Astrocyte (in vitro differentiated cells and primary cell): ENCODE measurements at regions not wholly inside any gene's neighbourhood (a gene's known extent, or its start where the extent isn't known, plus 50 kb on each side); places are given as distances from the start of the nearest gene placed in this dataset.

ENCODE experiments used
- DNase-seq: peaks from one replicate; pipeline ENCODE4 v3.0.0-alpha.2; 2010; ENCODE audit warnings: low read depth
- FAIRE-seq: peaks from 2 replicates; lab custom pipeline; 2011; peaks lifted over from hg19 to GRCh38; lab: Jason Lieb, UNC
- H2AFZ ChIP-seq: 2 replicates; pipeline ENCODE4 v1.6.0; 2012; ENCODE audit warnings: low read depth, low read length, inconsistent platforms
- H3K27ac ChIP-seq: 2 replicates; pipeline ENCODE4 v1.5.1; 2011; ENCODE audit warnings: low read depth, low read length, inconsistent platforms
- H3K27me3 ChIP-seq: 2 replicates; pipeline ENCODE4 v1.6.0; 2011; ENCODE audit warnings: low read length, inconsistent platforms; ENCODE audit not compliant: insufficient read depth
- H3K36me3 ChIP-seq: 2 replicates; pipeline ENCODE4 v1.5.1; 2011; ENCODE audit warnings: low read length, inconsistent platforms; ENCODE audit not compliant: insufficient read depth
- H3K4me1 ChIP-seq: 2 replicates; pipeline ENCODE4 v1.5.1; 2011; ENCODE audit warnings: low read length, inconsistent platforms; ENCODE audit not compliant: insufficient read depth
- H3K4me2 ChIP-seq: 2 replicates; pipeline ENCODE4 v1.6.0; 2012; ENCODE audit warnings: low read length, inconsistent platforms
- H3K4me3 ChIP-seq: 2 replicates; pipeline ENCODE4 v1.5.1; 2011; ENCODE audit warnings: low read depth, mild to moderate bottlenecking, low read length, inconsistent platforms; ENCODE audit not compliant: insufficient read depth
- H3K79me2 ChIP-seq: 2 replicates; pipeline ENCODE4 v1.6.0; 2012; ENCODE audit warnings: mild to moderate bottlenecking, low read length, inconsistent platforms; ENCODE audit not compliant: insufficient read depth
- H3K9ac ChIP-seq: 2 replicates; pipeline ENCODE4 v1.6.0; 2012; ENCODE audit warnings: mild to moderate bottlenecking, low read length, inconsistent platforms
- H3K9me3 ChIP-seq: 2 replicates; pipeline ENCODE4 v1.5.1; 2012; ENCODE audit warnings: low read depth, mild to moderate bottlenecking, low read length, inconsistent platforms; ENCODE audit not compliant: insufficient read depth
- H4K20me1 ChIP-seq: 2 replicates; pipeline ENCODE4 v1.6.0; 2012; ENCODE audit warnings: low read length, inconsistent platforms; ENCODE audit not compliant: insufficient read depth
- H3K27ac Mint-ChIP-seq: one replicate; pipeline ENCODE4 v1.8.0; 2021; ENCODE audit warnings: mild to moderate bottlenecking, mixed read lengths; ENCODE audit not compliant: unreplicated experiment
- H3K27me3 Mint-ChIP-seq: one replicate; pipeline ENCODE4 v1.8.0; 2021; ENCODE audit warnings: low read depth, mixed read lengths; ENCODE audit not compliant: unreplicated experiment
- H3K36me3 Mint-ChIP-seq: one replicate; pipeline ENCODE4 v1.8.0; 2021; ENCODE audit warnings: low read depth, mixed read lengths; ENCODE audit not compliant: unreplicated experiment
- H3K4me1 Mint-ChIP-seq: one replicate; pipeline ENCODE4 v1.8.0; 2021; ENCODE audit warnings: low read depth, mixed read lengths; ENCODE audit not compliant: unreplicated experiment
- H3K4me3 Mint-ChIP-seq: one replicate; pipeline ENCODE4 v1.8.0; 2021; ENCODE audit warnings: mild to moderate bottlenecking, moderate library complexity, mixed read lengths; ENCODE audit not compliant: unreplicated experiment
- H3K9me3 Mint-ChIP-seq: one replicate; pipeline ENCODE4 v1.8.0; 2021; ENCODE audit warnings: mild to moderate bottlenecking, mixed read lengths; ENCODE audit not compliant: unreplicated experiment
- EZH2 ChIP-seq: IDR thresholded peaks from 2 replicates; pipeline ENCODE4 v1.6.1; 2012; ENCODE audit warnings: mild to moderate bottlenecking, low read length, inconsistent platforms; ENCODE audit not compliant: insufficient read depth
- TF ChIP-seq, protein P1 (sequence below): IDR thresholded peaks from 2 replicates; pipeline ENCODE4 v1.5.1; 2011; ENCODE audit warnings: low read depth, mild to moderate bottlenecking, inconsistent platforms, low read length, moderate library complexity; ENCODE audit not compliant: insufficient read depth

DNA sequence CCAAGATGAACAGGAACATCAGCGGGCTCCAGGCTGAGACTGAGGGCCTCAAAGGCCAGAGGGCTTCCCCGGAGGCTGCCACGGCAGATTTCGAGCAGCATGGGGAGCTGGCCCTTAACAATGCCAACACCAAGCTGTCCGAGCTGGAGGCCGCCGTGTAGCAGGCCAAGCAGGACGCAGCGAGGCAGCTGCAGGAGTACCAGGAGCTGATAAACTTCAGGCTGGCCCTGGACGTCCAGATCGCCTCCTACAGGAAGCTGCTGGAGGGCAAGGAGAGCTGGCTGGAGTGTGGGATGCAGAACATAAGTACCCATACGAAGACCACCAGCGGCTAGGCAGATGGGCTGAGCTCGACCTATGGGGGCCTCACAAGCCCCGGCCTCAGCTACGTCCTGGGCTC is 823.4 kb upstream of the NEGR1 start:
- Mint-ChIP-seq H3K27ac (no peak overlapping the region), H3K4me3 (no peak overlapping the region), H3K9me3 (peaks cover 13% of the 10 kb centered on the region), H3K27me3 (no peaks in the 10 kb centered on the region), H3K4me1 (no peaks in the 10 kb centered on the region), H3K36me3 (peaks cover 2% of the 10 kb centered on the region)
- Histone ChIP-seq H3K9me3 (peaks cover 4% of the 10 kb centered on the region), H3K27me3 (no peaks in the 10 kb centered on the region), H3K4me2 (no peak overlapping the region), H4K20me1 (no peaks in the 10 kb centered on the region), H3K4me1 (no peaks in the 10 kb centered on the region), H3K4me3 (no peak overlapping the region), H3K27ac (no peak overlapping the region), H3K79me2 (no peaks in the 10 kb centered on the region), H3K36me3 (no peaks in the 10 kb centered on the region), H2AFZ (no peak overlapping the region), H3K9ac (no peak overlapping the region)
- no peak for DNase-seq
- FAIRE-seq, result no peak
- TF ChIP-seq, protein P1, sequence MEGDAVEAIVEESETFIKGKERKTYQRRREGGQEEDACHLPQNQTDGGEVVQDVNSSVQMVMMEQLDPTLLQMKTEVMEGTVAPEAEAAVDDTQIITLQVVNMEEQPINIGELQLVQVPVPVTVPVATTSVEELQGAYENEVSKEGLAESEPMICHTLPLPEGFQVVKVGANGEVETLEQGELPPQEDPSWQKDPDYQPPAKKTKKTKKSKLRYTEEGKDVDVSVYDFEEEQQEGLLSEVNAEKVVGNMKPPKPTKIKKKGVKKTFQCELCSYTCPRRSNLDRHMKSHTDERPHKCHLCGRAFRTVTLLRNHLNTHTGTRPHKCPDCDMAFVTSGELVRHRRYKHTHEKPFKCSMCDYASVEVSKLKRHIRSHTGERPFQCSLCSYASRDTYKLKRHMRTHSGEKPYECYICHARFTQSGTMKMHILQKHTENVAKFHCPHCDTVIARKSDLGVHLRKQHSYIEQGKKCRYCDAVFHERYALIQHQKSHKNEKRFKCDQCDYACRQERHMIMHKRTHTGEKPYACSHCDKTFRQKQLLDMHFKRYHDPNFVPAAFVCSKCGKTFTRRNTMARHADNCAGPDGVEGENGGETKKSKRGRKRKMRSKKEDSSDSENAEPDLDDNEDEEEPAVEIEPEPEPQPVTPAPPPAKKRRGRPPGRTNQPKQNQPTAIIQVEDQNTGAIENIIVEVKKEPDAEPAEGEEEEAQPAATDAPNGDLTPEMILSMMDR, result no peak
- no peak for TF ChIP-seq EZH2

DNA sequence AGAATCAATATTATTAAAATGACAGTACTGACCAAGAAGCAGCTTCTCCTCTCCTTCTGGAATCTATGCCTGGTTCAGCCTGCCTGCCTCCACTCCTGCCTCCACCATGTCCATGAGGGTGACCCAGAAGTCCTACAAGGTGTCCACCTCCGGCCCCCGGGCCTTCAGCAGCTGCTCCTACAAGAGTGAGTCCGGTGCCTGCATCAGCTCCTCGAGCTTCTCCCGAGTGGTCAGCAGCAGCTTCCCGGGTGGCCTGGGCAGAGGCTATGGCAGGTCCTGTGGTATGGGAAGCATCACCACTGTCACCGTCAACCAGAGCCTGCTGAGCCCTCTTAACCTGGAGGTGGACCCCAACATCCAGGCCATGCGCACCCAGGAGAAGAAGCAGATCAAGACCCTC is 822.4 kb upstream of the NEGR1 start:
- Histone ChIP-seq H3K9ac (no peak overlapping the region), H4K20me1 (no peaks in the 10 kb centered on the region), H3K4me3 (no peak overlapping the region), H3K79me2 (no peaks in the 10 kb centered on the region), H3K9me3 (peaks cover 4% of the 10 kb centered on the region), H3K4me1 (no peaks in the 10 kb centered on the region), H3K4me2 (no peak overlapping the region), H3K27ac (no peak overlapping the region), H3K36me3 (no peaks in the 10 kb centered on the region), H3K27me3 (no peaks in the 10 kb centered on the region), H2AFZ (no peak overlapping the region)
- Mint-ChIP-seq H3K36me3 (peaks cover 2% of the 10 kb centered on the region), H3K27ac (no peak overlapping the region), H3K4me1 (no peaks in the 10 kb centered on the region), H3K4me3 (no peak overlapping the region), H3K9me3 (peaks cover 13% of the 10 kb centered on the region), H3K27me3 (no peaks in the 10 kb centered on the region)
- DNase-seq (no peak), FAIRE-seq (no peak)
- TF ChIP-seq, protein P1, result no peak
- TF ChIP-seq EZH2, result no peak

DNA sequence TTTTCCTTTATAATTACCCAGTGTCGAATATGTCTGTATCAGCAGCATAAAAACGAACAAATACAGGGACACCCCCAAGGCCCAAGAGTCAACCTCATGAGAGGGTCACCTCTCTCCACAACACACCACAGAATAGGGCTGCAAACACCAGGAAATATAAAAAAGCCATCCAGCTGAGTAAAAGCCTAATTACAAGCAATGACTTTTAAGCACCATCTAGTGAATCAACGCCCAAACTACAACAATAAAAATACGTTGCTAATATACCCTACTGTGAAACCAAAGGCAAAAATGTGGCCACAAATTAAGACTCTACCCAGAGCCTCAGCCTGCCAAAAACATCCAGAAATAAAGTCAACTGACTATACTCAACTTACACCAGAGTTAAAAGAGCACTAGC is 817.9 kb upstream of the NEGR1 start:
- H3K4me2 ChIP-seq, result no peak overlapping the region
- H2AFZ ChIP-seq, result no peak overlapping the region
- H3K9me3 ChIP-seq, result no peaks in the 10 kb centered on the region
- H4K20me1 ChIP-seq, result no peaks in the 10 kb centered on the region
- no peak overlapping the region for H3K4me3 ChIP-seq
- no peaks in the 10 kb centered on the region for H3K4me1 Mint-ChIP-seq
- no peak overlapping the region for H3K27ac ChIP-seq
- no peak for DNase-seq
- H3K27ac Mint-ChIP-seq, result no peak overlapping the region
- H3K9me3 Mint-ChIP-seq, result peaks cover 9% of the 10 kb centered on the region
- no peaks in the 10 kb centered on the region for H3K36me3 Mint-ChIP-seq
- H3K9ac ChIP-seq, result no peak overlapping the region
- H3K27me3 Mint-ChIP-seq, result no peaks in the 10 kb centered on the region
- no peak for TF ChIP-seq EZH2
- TF ChIP-seq, protein P1, result no peak
- H3K27me3 ChIP-seq, result no peaks in the 10 kb centered on the region
- no peaks in the 10 kb centered on the region for H3K36me3 ChIP-seq
- H3K79me2 ChIP-seq, result no peaks in the 10 kb centered on the region
- no peaks in the 10 kb centered on the region for H3K4me1 ChIP-seq
- no peak for FAIRE-seq
- no peak overlapping the region for H3K4me3 Mint-ChIP-seq
